ENCODE measurements at regions not wholly inside any gene's neighbourhood (a gene's known extent, or its start where the extent isn't known, plus 50 kb on each side); places are given as distances from the start of the nearest gene placed in this dataset.

GRCh38 chr3:152038490-152038889 lies 165.0 kb downstream of the SUCNR1 start:
- ATAC-seq (no peak), DNase-seq (ENCODE audit: low read depth, low spot score) (no peak)
- Histone ChIP-seq H3K4me3 (replicated peaks in 1 of 2; ENCODE audit: low read depth in 1 of 2, low read length in 2 of 2) (no peak overlapping the region), H3K4me1 (ENCODE audit: control insufficient read depth in 1 of 2, insufficient read depth in 2 of 2, low read length in 2 of 2) (no peaks in the 10 kb centered on the region), H2AFZ (ENCODE audit: low read depth, low read length, poor library complexity, severe bottlenecking) (no peak overlapping the region), H3K9me3 (ENCODE audit: control insufficient read depth in 1 of 2, insufficient read depth in 1 of 2, low read depth in 1 of 2, low read length in 2 of 2) (no peaks in the 10 kb centered on the region), H3K9ac (ENCODE audit: low read length) (no peak overlapping the region), H3K27ac (ENCODE audit: low read depth, low read length) (no peak overlapping the region), H4K20me1 (ENCODE audit: insufficient read depth) (no peaks in the 10 kb centered on the region), H3K4me2 (ENCODE audit: low read length) (no peak overlapping the region), H3K36me3 (ENCODE audit: control insufficient read depth in 1 of 2, insufficient read depth in 2 of 2, low read length in 2 of 2) (no peaks in the 10 kb centered on the region), H3K27me3 (ENCODE audit: insufficient read depth, low read length) (no peaks in the 10 kb centered on the region), H3K9me2 (ENCODE audit: insufficient read depth) (no peaks in the 10 kb centered on the region), H3K79me2 (ENCODE audit: insufficient read depth, low read length) (no peaks in the 10 kb centered on the region)
- ChIA-PET POLR2A (no interaction called here), CTCF (no interaction called here), RAD21 (ENCODE audit: low non-redundant PET in 1 of 2, low total read pairs in 2 of 2, uncharacterized antibody in 2 of 2, unreplicated experiment in 2 of 2) (no interaction called here)
- TF ChIP-seq EGR1 (IDR thresholded peaks at IDR 0.05; ENCODE audit: low read depth): no peak
- TF ChIP-seq ZBTB33 (IDR thresholded peaks at IDR 0.05; ENCODE audit: extremely low read depth, insufficient replicate concordance, low read length): no peak
- no peak for TF ChIP-seq POLR2A (IDR thresholded peaks at IDR 0.05; ENCODE audit: borderline replicate concordance, extremely low read depth, insufficient read depth, insufficient read length)
- no peak for TF ChIP-seq ELF1 (IDR thresholded peaks at IDR 0.05; ENCODE audit: borderline replicate concordance, low read depth)
- TF ChIP-seq ZNF274 (IDR thresholded peaks at IDR 0.05; ENCODE audit: low read depth, low read length): no peak
- no peak for TF ChIP-seq SP1 (IDR thresholded peaks at IDR 0.05; ENCODE audit: low read depth)
- TF ChIP-seq POLR2AphosphoS5 (IDR thresholded peaks at IDR 0.05; ENCODE audit: low read depth, low read length): no peak
- TF ChIP-seq CTCF (IDR thresholded peaks at IDR 0.05 in 2 of 3, conservative IDR thresholded peaks at IDR 0.05 in 1 of 3; ENCODE audit: borderline replicate concordance in 1 of 3, insufficient read depth in 1 of 3, low read depth in 2 of 3, low read length in 2 of 3): no peak
- no peak for TF ChIP-seq REST (IDR thresholded peaks at IDR 0.05; ENCODE audit: low read depth)
- TF ChIP-seq EZH2 (IDR thresholded peaks at IDR 0.05): no peak
- no peak for TF ChIP-seq TCF7L2 (IDR thresholded peaks at IDR 0.05; ENCODE audit: borderline replicate concordance, extremely low read depth, insufficient read depth, insufficient read length)
- no peak for TF ChIP-seq CBX3 (IDR thresholded peaks at IDR 0.05; ENCODE audit: low read depth)
- no peak for TF ChIP-seq FOSL1 (IDR thresholded peaks at IDR 0.05; ENCODE audit: low read depth)
- TF ChIP-seq ATF3 (IDR thresholded peaks at IDR 0.05): no peak
- no peak for TF ChIP-seq RAD21 (IDR thresholded peaks at IDR 0.05; ENCODE audit: low read depth)
- intact Hi-C loops (cut with micrococcal nuclease): no loop called here
- no TSS peak for BruUV-seq (replicated peaks)

All from HCT116 (cell line).